ENCODE measurements at regions not wholly inside any gene's neighbourhood (a gene's known extent, or its start where the extent isn't known, plus 50 kb on each side); places are given as distances from the start of the nearest gene placed in this dataset.

DNA sequence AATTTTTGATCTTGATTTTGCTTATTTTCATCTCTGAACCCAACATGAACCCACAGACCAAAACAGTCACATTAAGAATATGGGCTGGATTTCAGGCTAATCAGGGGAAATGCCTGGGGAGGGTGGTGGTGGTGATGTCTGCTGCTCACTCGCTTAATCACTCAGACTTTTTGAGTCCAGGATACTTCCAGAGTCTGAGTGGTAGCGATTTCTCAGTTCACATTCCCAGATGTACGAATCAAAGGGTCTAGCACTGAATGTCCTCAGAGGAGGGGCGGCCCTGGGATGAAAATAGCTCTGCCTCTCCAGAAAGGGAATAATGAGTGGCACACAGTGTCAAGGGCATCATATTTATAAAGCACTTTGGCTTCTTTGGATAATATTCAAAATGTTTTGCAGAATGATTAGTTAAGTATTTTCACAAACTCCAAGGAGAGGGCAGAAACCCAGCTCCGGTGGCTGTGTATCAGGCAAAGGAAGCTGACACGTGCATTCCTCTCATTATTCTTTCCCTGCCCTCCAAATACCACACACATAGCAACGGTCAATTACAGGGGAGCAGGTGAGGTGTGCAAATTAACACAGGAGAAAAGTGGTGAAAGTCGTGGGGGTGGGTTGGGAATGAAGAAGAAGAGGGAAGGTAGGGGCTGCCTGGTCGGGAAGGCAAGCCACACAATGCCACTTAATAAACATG lies 345.2 kb upstream of the RSPO3 start:
- Histone ChIP-seq H3K9me3 (ENCODE audit: control insufficient read depth, insufficient read depth, low read length) (no peaks in the 10 kb centered on the region), H2AFZ (replicated peaks; ENCODE audit: low read length, poor library complexity) (no peak overlapping the region), H3K9me1 (ENCODE audit: insufficient read depth, low read length) (no peaks in the 10 kb centered on the region), H2BK20ac (ENCODE audit: low read depth, low read length) (no peak overlapping the region), H3K14ac (replicated peaks; ENCODE audit: low read depth, low read length) (no peak overlapping the region), H3K79me1 (ENCODE audit: low read depth in 1 of 2, low read length in 2 of 2) (no peaks in the 10 kb centered on the region), H4K8ac (ENCODE audit: low read depth in 2 of 2, low read length in 2 of 2) (no peak overlapping the region; a peak in 1 of 4 replicates), H3K23ac (ENCODE audit: low read depth, low read length) (no peak overlapping the region), H3K9ac (ENCODE audit: low read depth, low read length) (no peak overlapping the region), H4K5ac (ENCODE audit: low read depth, low read length) (no peak overlapping the region), H2AK9ac (replicated peaks; ENCODE audit: low read depth, low read length, poor library complexity) (no peak overlapping the region), H2BK120ac (ENCODE audit: low read depth, low read length) (no peak overlapping the region), H3K4me3 (ENCODE audit: insufficient read depth, low read depth, low read length) (no peak overlapping the region), H4K91ac (ENCODE audit: insufficient read depth, low read depth, low read length) (no peak overlapping the region), H2BK5ac (ENCODE audit: low read depth, low read length, poor library complexity, severe bottlenecking) (no peak overlapping the region), H3K27ac (ENCODE audit: insufficient read depth, low read length) (no peak overlapping the region), H3K4me1 (ENCODE audit: control insufficient read depth, insufficient read depth, low read length) (no peaks in the 10 kb centered on the region), H3K4me2 (ENCODE audit: low read depth, low read length) (no peak overlapping the region), H3K18ac (ENCODE audit: low read depth, low read length) (no peak overlapping the region), H3K56ac (ENCODE audit: extremely low read depth, insufficient read depth, low read length) (no peak overlapping the region), H3K36me3 (ENCODE audit: control insufficient read depth, insufficient read depth, low read length) (no peaks in the 10 kb centered on the region), H3K27me3 (ENCODE audit: control insufficient read depth, insufficient read depth, low read length) (no peaks in the 10 kb centered on the region; the same call in 1 of the 2 replicates), H2AK5ac (ENCODE audit: low read depth, low read length) (no peak overlapping the region), H3K4ac (ENCODE audit: low read depth, low read length) (no peak overlapping the region), H2BK15ac (ENCODE audit: low read depth, low read length) (no peak overlapping the region), H4K20me1 (ENCODE audit: insufficient read depth, low read length) (no peaks in the 10 kb centered on the region)
- DNase-seq (no peak), ATAC-seq (ENCODE audit: low read depth) (no peak)
- dilution Hi-C loops (cut with HindIII; ENCODE audit: low sequenced_read_pairs, unreplicated experiment) (no loop called here), in situ Hi-C loops (cut with MboI; ENCODE audit: low sequenced_read_pairs) (no loop called here), intact Hi-C loops (cut with micrococcal nuclease) (no loop called here)
- no TSS peak for BruUV-seq (replicated peaks)
- ChIA-PET POLR2A (ENCODE audit: unreplicated experiment) (no interaction called here), CTCF (no interaction called here)
- no CpG with 5 or more reads among the region's 9 CpGs for WGBS, 2 experiments (ENCODE audit: extremely low coverage in 2 of 2, insufficient read length in 1 of 2)
- TF ChIP-seq RCOR1 (IDR thresholded peaks at IDR 0.05; ENCODE audit: insufficient replicate concordance, low read length) (no peak), SMC3 (IDR thresholded peaks at IDR 0.05; ENCODE audit: low read depth, low read length) (no peak), RFX5 (IDR thresholded peaks at IDR 0.05; ENCODE audit: low read depth, low read length) (no peak), CHD1 (IDR thresholded peaks at IDR 0.05; ENCODE audit: low read depth, low read length) (no peak), RAD21 (IDR thresholded peaks at IDR 0.05; ENCODE audit: low read length) (no peak), FOS (IDR thresholded peaks at IDR 0.05; ENCODE audit: low read depth, low read length) (no peak), POLR2A (IDR thresholded peaks at IDR 0.05; ENCODE audit: low read depth, low read length) (no peak), CEBPB (IDR thresholded peaks at IDR 0.05; ENCODE audit: low read depth, low read length) (no peak), MAZ (IDR thresholded peaks at IDR 0.05; ENCODE audit: borderline replicate concordance, low read depth, low read length) (no peak), NFE2L2 (IDR thresholded peaks at IDR 0.05; ENCODE audit: low read depth, low read length) (no peak), MAFK (IDR thresholded peaks at IDR 0.05; ENCODE audit: low read depth, low read length) (no peak), MXI1 (IDR thresholded peaks at IDR 0.05; ENCODE audit: borderline replicate concordance, low read depth, low read length) (no peak), BHLHE40 (IDR thresholded peaks at IDR 0.05; ENCODE audit: low read depth, low read length) (no peak)
- TF ChIP-seq, protein P1, sequence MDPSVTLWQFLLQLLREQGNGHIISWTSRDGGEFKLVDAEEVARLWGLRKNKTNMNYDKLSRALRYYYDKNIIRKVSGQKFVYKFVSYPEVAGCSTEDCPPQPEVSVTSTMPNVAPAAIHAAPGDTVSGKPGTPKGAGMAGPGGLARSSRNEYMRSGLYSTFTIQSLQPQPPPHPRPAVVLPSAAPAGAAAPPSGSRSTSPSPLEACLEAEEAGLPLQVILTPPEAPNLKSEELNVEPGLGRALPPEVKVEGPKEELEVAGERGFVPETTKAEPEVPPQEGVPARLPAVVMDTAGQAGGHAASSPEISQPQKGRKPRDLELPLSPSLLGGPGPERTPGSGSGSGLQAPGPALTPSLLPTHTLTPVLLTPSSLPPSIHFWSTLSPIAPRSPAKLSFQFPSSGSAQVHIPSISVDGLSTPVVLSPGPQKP (IDR thresholded peaks at IDR 0.05; ENCODE audit: borderline replicate concordance, low read depth, low read length): no peak
- TF ChIP-seq, protein P2, sequence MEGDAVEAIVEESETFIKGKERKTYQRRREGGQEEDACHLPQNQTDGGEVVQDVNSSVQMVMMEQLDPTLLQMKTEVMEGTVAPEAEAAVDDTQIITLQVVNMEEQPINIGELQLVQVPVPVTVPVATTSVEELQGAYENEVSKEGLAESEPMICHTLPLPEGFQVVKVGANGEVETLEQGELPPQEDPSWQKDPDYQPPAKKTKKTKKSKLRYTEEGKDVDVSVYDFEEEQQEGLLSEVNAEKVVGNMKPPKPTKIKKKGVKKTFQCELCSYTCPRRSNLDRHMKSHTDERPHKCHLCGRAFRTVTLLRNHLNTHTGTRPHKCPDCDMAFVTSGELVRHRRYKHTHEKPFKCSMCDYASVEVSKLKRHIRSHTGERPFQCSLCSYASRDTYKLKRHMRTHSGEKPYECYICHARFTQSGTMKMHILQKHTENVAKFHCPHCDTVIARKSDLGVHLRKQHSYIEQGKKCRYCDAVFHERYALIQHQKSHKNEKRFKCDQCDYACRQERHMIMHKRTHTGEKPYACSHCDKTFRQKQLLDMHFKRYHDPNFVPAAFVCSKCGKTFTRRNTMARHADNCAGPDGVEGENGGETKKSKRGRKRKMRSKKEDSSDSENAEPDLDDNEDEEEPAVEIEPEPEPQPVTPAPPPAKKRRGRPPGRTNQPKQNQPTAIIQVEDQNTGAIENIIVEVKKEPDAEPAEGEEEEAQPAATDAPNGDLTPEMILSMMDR (conservative IDR thresholded peaks at IDR 0.05; ENCODE audit: low read depth, low read length): no peak
- TF ChIP-seq, protein P3, sequence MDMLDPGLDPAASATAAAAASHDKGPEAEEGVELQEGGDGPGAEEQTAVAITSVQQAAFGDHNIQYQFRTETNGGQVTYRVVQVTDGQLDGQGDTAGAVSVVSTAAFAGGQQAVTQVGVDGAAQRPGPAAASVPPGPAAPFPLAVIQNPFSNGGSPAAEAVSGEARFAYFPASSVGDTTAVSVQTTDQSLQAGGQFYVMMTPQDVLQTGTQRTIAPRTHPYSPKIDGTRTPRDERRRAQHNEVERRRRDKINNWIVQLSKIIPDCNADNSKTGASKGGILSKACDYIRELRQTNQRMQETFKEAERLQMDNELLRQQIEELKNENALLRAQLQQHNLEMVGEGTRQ (IDR thresholded peaks at IDR 0.05; ENCODE audit: low read depth, low read length): no peak
